ENCODE measurements at regions not wholly inside any gene's neighbourhood (a gene's known extent, or its start where the extent isn't known, plus 50 kb on each side); places are given as distances from the start of the nearest gene placed in this dataset.

DNA sequence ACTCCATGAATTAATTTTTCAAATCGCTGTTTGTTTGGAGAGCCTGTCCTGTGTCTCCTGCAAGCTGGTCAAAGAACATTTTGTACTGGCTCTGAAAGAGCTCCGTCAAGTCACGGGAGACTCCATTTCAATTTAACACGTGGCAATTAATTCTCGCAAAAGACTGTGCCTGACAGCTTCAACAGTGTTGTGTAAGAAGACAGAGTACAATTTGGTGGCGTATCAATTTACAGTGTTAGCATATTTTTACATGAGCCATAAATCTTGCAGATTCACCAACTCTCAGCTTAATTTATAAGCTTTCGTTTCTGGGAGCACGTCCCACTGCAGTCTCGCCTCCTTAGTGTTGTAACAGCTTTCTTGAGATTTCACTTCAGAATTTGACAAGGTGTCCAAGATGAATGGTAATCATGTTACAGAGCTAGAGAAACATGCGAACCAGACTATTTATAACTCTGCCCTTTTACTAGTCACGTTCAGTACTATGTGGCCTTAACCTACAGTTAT, 70.8 kb downstream of the RWDD4 start:
- Histone ChIP-seq H3K27me3 (ENCODE audit: control insufficient read depth in 4 of 4, insufficient read depth in 4 of 4, low read length in 3 of 4) (no peaks in the 10 kb centered on the region), H3K4me3 (ENCODE audit: low read depth in 1 of 3, low read length in 3 of 3) (no peak overlapping the region), H3K9ac (ENCODE audit: low read depth in 1 of 2, low read length in 2 of 2) (no peak overlapping the region), H3K4me1 (ENCODE audit: control insufficient read depth in 4 of 4, insufficient read depth in 4 of 4, low read length in 3 of 4) (peaks cover 0 to 3% (median 0%) of the 10 kb centered on the region in 4 donors), H3K9me3 (ENCODE audit: control insufficient read depth in 4 of 4, low read length in 3 of 4) (no peaks in the 10 kb centered on the region), H3K27ac (ENCODE audit: low read depth in 1 of 2, low read length in 2 of 2) (no peak overlapping the region), H3K36me3 (ENCODE audit: control insufficient read depth in 4 of 4, insufficient read depth in 3 of 4, low read depth in 1 of 4, low read length in 3 of 4) (no peaks in the 10 kb centered on the region)
- WGBS: 49% methylated on average over 11 of the region's 11 CpGs
- DNase-seq (ENCODE audit: low spot score): no peak
- TF ChIP-seq, protein P1, sequence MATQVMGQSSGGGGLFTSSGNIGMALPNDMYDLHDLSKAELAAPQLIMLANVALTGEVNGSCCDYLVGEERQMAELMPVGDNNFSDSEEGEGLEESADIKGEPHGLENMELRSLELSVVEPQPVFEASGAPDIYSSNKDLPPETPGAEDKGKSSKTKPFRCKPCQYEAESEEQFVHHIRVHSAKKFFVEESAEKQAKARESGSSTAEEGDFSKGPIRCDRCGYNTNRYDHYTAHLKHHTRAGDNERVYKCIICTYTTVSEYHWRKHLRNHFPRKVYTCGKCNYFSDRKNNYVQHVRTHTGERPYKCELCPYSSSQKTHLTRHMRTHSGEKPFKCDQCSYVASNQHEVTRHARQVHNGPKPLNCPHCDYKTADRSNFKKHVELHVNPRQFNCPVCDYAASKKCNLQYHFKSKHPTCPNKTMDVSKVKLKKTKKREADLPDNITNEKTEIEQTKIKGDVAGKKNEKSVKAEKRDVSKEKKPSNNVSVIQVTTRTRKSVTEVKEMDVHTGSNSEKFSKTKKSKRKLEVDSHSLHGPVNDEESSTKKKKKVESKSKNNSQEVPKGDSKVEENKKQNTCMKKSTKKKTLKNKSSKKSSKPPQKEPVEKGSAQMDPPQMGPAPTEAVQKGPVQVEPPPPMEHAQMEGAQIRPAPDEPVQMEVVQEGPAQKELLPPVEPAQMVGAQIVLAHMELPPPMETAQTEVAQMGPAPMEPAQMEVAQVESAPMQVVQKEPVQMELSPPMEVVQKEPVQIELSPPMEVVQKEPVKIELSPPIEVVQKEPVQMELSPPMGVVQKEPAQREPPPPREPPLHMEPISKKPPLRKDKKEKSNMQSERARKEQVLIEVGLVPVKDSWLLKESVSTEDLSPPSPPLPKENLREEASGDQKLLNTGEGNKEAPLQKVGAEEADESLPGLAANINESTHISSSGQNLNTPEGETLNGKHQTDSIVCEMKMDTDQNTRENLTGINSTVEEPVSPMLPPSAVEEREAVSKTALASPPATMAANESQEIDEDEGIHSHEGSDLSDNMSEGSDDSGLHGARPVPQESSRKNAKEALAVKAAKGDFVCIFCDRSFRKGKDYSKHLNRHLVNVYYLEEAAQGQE (IDR thresholded peaks at IDR 0.05): no peak
- TF ChIP-seq, protein P2, sequence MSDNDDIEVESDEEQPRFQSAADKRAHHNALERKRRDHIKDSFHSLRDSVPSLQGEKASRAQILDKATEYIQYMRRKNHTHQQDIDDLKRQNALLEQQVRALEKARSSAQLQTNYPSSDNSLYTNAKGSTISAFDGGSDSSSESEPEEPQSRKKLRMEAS (IDR thresholded peaks at IDR 0.05): no peak
- TF ChIP-seq YY1 (IDR thresholded peaks at IDR 0.05): peak; percentile 37
- peak; percentile 40 for TF ChIP-seq SP1 (IDR thresholded peaks at IDR 0.05)
- no peak for TF ChIP-seq TAF1 (conservative IDR thresholded peaks at IDR 0.05)
- TF ChIP-seq JUND (IDR thresholded peaks at IDR 0.05): no peak
- TF ChIP-seq HNF4A (conservative IDR thresholded peaks at IDR 0.05): peak; percentile 16

DNA sequence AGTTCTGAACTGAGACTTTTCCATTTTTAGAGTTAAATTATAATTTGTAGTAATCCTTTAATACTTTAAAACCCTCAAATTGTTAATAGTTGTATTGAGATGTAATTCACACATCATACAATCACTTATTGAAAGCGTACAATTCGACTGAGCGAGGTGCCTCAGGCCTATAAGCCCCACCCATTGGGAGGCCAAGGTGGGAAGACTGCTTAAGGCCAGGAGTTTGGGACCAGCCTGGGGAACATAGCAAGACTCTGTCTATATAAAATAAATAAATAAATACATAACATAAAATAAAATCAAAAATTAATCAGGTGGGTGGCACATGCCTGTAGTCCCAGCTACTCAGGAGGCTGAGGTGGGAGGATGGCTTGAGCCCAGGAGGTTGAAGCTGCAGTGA, 70.3 kb downstream of the RWDD4 start:
- DNase-seq (ENCODE audit: low spot score): no peak
- H3K4me3 ChIP-seq (ENCODE audit: low read depth in 1 of 3, low read length in 3 of 3): no peak overlapping the region
- H3K9ac ChIP-seq (ENCODE audit: low read depth in 1 of 2, low read length in 2 of 2): no peak overlapping the region
- no peak overlapping the region for H3K27ac ChIP-seq (ENCODE audit: low read depth in 1 of 2, low read length in 2 of 2)
- WGBS: 98% methylated on average over 3 of the region's 3 CpGs
- TF ChIP-seq, protein P3, sequence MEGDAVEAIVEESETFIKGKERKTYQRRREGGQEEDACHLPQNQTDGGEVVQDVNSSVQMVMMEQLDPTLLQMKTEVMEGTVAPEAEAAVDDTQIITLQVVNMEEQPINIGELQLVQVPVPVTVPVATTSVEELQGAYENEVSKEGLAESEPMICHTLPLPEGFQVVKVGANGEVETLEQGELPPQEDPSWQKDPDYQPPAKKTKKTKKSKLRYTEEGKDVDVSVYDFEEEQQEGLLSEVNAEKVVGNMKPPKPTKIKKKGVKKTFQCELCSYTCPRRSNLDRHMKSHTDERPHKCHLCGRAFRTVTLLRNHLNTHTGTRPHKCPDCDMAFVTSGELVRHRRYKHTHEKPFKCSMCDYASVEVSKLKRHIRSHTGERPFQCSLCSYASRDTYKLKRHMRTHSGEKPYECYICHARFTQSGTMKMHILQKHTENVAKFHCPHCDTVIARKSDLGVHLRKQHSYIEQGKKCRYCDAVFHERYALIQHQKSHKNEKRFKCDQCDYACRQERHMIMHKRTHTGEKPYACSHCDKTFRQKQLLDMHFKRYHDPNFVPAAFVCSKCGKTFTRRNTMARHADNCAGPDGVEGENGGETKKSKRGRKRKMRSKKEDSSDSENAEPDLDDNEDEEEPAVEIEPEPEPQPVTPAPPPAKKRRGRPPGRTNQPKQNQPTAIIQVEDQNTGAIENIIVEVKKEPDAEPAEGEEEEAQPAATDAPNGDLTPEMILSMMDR (IDR thresholded peaks at IDR 0.05; ENCODE audit: low read depth, low read length, missing input control): no peak
- no peak for TF ChIP-seq NR2F2 (IDR thresholded peaks at IDR 0.05)
- no peak for TF ChIP-seq RXRA (IDR thresholded peaks at IDR 0.05)
- no peak for TF ChIP-seq HNF4G (IDR thresholded peaks at IDR 0.05)
- H3K27me3 ChIP-seq (ENCODE audit: control insufficient read depth in 4 of 4, insufficient read depth in 4 of 4, low read length in 3 of 4): no peaks in the 10 kb centered on the region
- H3K9me3 ChIP-seq (ENCODE audit: control insufficient read depth in 4 of 4, low read length in 3 of 4): no peaks in the 10 kb centered on the region
- peaks cover 0 to 3% (median 0%) of the 10 kb centered on the region in 4 donors for H3K4me1 ChIP-seq (ENCODE audit: control insufficient read depth in 4 of 4, insufficient read depth in 4 of 4, low read length in 3 of 4)
- H3K36me3 ChIP-seq (ENCODE audit: control insufficient read depth in 4 of 4, insufficient read depth in 3 of 4, low read depth in 1 of 4, low read length in 3 of 4): no peaks in the 10 kb centered on the region

DNA sequence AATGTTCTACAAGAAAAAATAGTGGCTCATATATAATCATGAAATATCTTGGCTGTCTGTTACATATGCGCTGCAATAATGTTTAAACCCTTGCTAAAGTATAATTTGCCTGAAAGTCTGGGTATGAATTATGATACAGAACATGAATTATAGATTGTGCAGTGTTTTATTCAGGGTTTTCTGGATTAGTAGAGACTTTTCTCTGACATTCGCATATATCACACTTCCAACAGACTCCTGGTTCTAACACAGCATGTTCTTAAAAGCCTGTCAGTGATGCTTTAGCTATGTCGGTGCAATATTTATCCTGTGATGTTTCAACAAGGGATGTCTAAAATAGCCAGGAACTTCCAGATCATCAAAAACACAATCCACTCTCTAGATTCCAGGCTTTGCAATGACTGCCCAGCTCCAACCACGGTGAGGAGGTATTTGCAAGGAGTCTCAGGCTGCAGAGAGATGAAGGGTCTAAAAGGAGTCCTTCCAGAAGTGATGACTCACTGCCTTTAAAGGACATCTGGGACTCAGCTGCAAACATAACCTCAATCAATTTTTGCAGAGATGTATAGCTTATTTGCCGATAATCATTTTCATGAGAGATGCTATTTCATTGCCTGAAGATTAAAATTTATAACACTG, 69.4 kb downstream of the RWDD4 start:
- no peaks in the 10 kb centered on the region for H3K36me3 ChIP-seq (ENCODE audit: control insufficient read depth in 4 of 4, insufficient read depth in 3 of 4, low read depth in 1 of 4, low read length in 3 of 4)
- no peak overlapping the region for H3K9ac ChIP-seq (ENCODE audit: low read depth in 1 of 2, low read length in 2 of 2)
- no peak overlapping the region for H3K4me3 ChIP-seq (ENCODE audit: low read depth in 1 of 3, low read length in 3 of 3)
- WGBS: 84% methylated on average over 5 of the region's 5 CpGs
- no peaks in the 10 kb centered on the region for H3K27me3 ChIP-seq (ENCODE audit: control insufficient read depth in 4 of 4, insufficient read depth in 4 of 4, low read length in 3 of 4)
- no peaks in the 10 kb centered on the region for H3K9me3 ChIP-seq (ENCODE audit: control insufficient read depth in 4 of 4, low read length in 3 of 4)
- no peak overlapping the region for H3K27ac ChIP-seq (ENCODE audit: low read depth in 1 of 2, low read length in 2 of 2)
- no peak for DNase-seq (ENCODE audit: low spot score)
- TF ChIP-seq NR2F2 (IDR thresholded peaks at IDR 0.05): no peak
- no peak for TF ChIP-seq HNF4A (conservative IDR thresholded peaks at IDR 0.05)
- TF ChIP-seq, protein P1 (IDR thresholded peaks at IDR 0.05): no peak
- no peak for TF ChIP-seq TAF1 (conservative IDR thresholded peaks at IDR 0.05)
- peaks cover 0 to 3% (median 0%) of the 10 kb centered on the region in 4 donors for H3K4me1 ChIP-seq (ENCODE audit: control insufficient read depth in 4 of 4, insufficient read depth in 4 of 4, low read length in 3 of 4)

Measured in liver (tissue), 8 donors.